Neuronal stem cell (in vitro differentiated cells): ENCODE measurements at regions not wholly inside any gene's neighbourhood (a gene's known extent, or its start where the extent isn't known, plus 50 kb on each side); places are given as distances from the start of the nearest gene placed in this dataset.

ENCODE experiments used
- DNase-seq: peaks from one replicate; pipeline ENCODE4 v3.0.0-alpha.2; 2013; ENCODE audit warnings: low spot score
- H2AFZ ChIP-seq: one replicate; pipeline ENCODE4 v1.6.1; 2013; ENCODE audit warnings: mild to moderate bottlenecking, low read length, inconsistent platforms
- H2AK5ac ChIP-seq: 2 replicates; pipeline ENCODE4 v1.6.1; 2013; ENCODE audit warnings: low read depth, mild to moderate bottlenecking, inconsistent platforms, low read length, moderate library complexity, mixed read lengths
- H2BK120ac ChIP-seq: 2 replicates; pipeline ENCODE4 v1.6.1; 2013; ENCODE audit warnings: low read depth, mild to moderate bottlenecking, inconsistent platforms, low read length, moderate library complexity, mixed read lengths
- H2BK12ac ChIP-seq: one replicate; pipeline ENCODE4 v1.6.1; 2013; ENCODE audit warnings: low read length, inconsistent platforms
- H2BK15ac ChIP-seq: 2 replicates; pipeline ENCODE4 v1.6.1; 2013; ENCODE audit warnings: mild to moderate bottlenecking, low read length, inconsistent platforms, mixed read lengths
- H2BK5ac ChIP-seq: one replicate; pipeline ENCODE4 v1.6.1; 2013; ENCODE audit warnings: inconsistent platforms, mild to moderate bottlenecking, low read length, moderate library complexity
- H3K14ac ChIP-seq: one replicate; pipeline ENCODE4 v1.6.1; 2013; ENCODE audit warnings: low read length, inconsistent platforms
- H3K18ac ChIP-seq: 2 replicates; pipeline ENCODE4 v1.6.1; 2013; ENCODE audit warnings: low read length, inconsistent platforms
- H3K23ac ChIP-seq: 2 replicates; pipeline ENCODE4 v1.6.1; 2013; ENCODE audit warnings: low read depth, mild to moderate bottlenecking, mixed read lengths, low read length, inconsistent platforms; ENCODE audit not compliant: poor library complexity
- H3K27ac ChIP-seq: replicated peaks from 3 replicates; pipeline ENCODE4 v1.5.1; 2013; ENCODE audit warnings: low read length, inconsistent platforms
- H3K27me3 ChIP-seq, 3 experiments: 2 replicates each; pipeline ENCODE4 v1.6.1; 2013; ENCODE audit warnings: low read length in 3 of 3, mild to moderate bottlenecking in 2 of 3, inconsistent platforms in 1 of 3, low read depth in 1 of 3, mixed read lengths in 1 of 3, moderate library complexity in 1 of 3; ENCODE audit not compliant: control insufficient read depth in 3 of 3, insufficient read depth in 3 of 3
- H3K36me3 ChIP-seq, 2 donors: replicated peaks in 1 of 2; 2 replicates each; pipeline ENCODE4 v1.6.1; 2013; ENCODE audit warnings: low read length in 2 of 2; ENCODE audit not compliant: control insufficient read depth in 2 of 2, insufficient read depth in 2 of 2
- H3K4ac ChIP-seq: 2 replicates; pipeline ENCODE4 v1.6.1; 2013; ENCODE audit warnings: inconsistent platforms, mild to moderate bottlenecking, low read length, moderate library complexity
- H3K4me1 ChIP-seq, 2 donors: 1 replicate in 1 of 2; 2 replicates in 1 of 2; pipeline ENCODE4 v1.6.1; 2013; ENCODE audit warnings: low read length in 2 of 2, low read depth in 1 of 2; ENCODE audit not compliant: control insufficient read depth in 2 of 2, insufficient read depth in 1 of 2
- H3K4me2 ChIP-seq: one replicate; pipeline ENCODE4 v1.6.1; 2013; ENCODE audit warnings: mild to moderate bottlenecking, low read length, inconsistent platforms; ENCODE audit not compliant: insufficient read depth, poor library complexity, severe bottlenecking
- H3K4me3 ChIP-seq, 2 donors: 2 replicates each; pipeline ENCODE4 v1.5.1; 2013; ENCODE audit warnings: low read length in 2 of 2, mild to moderate bottlenecking in 2 of 2, inconsistent platforms in 1 of 2, moderate library complexity in 1 of 2
- H3K79me1 ChIP-seq: one replicate; pipeline ENCODE4 v1.6.1; 2013; ENCODE audit warnings: low read depth, mild to moderate bottlenecking, inconsistent platforms, low read length, moderate library complexity
- H3K9ac ChIP-seq: one replicate; pipeline ENCODE4 v1.6.1; 2013; ENCODE audit warnings: mild to moderate bottlenecking, low read depth, low read length, inconsistent platforms; ENCODE audit not compliant: poor library complexity
- H3K9me3 ChIP-seq, 2 donors: replicated peaks in 1 of 2; 2 replicates each; pipeline versions ENCODE3 to v1.6.1; 2013; ENCODE audit warnings: low read length in 2 of 2, mild to moderate bottlenecking in 2 of 2, inconsistent platforms in 1 of 2, low read depth in 1 of 2, mixed read lengths in 1 of 2, moderate library complexity in 1 of 2; ENCODE audit not compliant: control insufficient read depth in 2 of 2, insufficient read depth in 1 of 2
- H4K8ac ChIP-seq: one replicate; pipeline ENCODE4 v1.6.1; 2013; ENCODE audit warnings: low read depth, mild to moderate bottlenecking, inconsistent platforms, low read length, moderate library complexity
- H4K91ac ChIP-seq: one replicate; pipeline ENCODE4 v1.6.1; 2013; ENCODE audit warnings: low read length, low read depth, mild to moderate bottlenecking, inconsistent platforms; ENCODE audit not compliant: poor library complexity
- WGBS, 2 donors: extraction: QIAGEN DNeasy Blood & Tissue Kit; methylation state at CpG; one replicate each; pipeline ENCODE4 v1.1.7; 2013; ENCODE audit warnings: missing lambda C conversion rate in 2 of 2, mixed read lengths in 1 of 2; ENCODE audit not compliant: insufficient read length in 2 of 2, insufficient replicate concordance in 1 of 2; ENCODE audit errors: extremely low coverage in 2 of 2; 5-methylcytosine and 5-hydroxymethylcytosine counted together

DNA sequence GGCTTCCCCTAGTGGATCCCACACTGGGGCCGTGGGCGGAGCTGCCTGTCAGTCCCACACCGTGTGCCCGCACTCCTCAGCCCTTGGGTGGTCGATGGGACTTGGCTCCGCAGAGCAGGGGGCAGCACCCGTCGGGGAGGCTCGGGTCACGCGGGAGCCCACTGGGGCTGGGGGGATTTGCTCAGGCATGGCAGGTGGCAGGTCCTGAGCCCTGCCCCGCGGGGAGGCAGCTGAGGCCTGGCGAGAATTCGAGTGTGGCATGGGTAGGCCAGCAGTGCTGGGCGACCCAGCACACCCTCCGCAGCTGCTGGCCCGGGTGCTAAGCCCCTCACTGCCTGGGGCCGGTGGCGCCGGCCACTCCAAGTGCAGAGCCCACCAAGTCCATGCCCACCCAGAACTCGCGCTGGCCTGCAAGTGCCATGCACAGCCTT is 481.7 kb upstream of the PRR20A start:
- Histone ChIP-seq H3K23ac (no peak overlapping the region), H3K79me1 (no peaks in the 10 kb centered on the region), H2BK5ac (no peak overlapping the region), H4K91ac (no peak overlapping the region), H3K9ac (no peak overlapping the region), H3K36me3 (no peaks in the 10 kb centered on the region), H3K27me3 (no peaks in the 10 kb centered on the region), H3K4me2 (no peak overlapping the region), H3K27ac (no peak overlapping the region), H2AFZ (no peak overlapping the region), H3K9me3 (peaks cover 0 to 2% of the 10 kb centered on the region in 2 donors), H3K14ac (no peak overlapping the region), H3K18ac (no peak overlapping the region), H3K4me3 (no peak overlapping the region), H3K4me1 (no peaks in the 10 kb centered on the region), H3K4ac (no peak overlapping the region), H4K8ac (no peak overlapping the region), H2AK5ac (no peak overlapping the region), H2BK12ac (no peak overlapping the region), H2BK120ac (no peak overlapping the region), H2BK15ac (no peak overlapping the region)
- DNase-seq, result no peak
- WGBS, 2 donors, result no CpG with 5 or more reads among the region's 23 CpGs

DNA sequence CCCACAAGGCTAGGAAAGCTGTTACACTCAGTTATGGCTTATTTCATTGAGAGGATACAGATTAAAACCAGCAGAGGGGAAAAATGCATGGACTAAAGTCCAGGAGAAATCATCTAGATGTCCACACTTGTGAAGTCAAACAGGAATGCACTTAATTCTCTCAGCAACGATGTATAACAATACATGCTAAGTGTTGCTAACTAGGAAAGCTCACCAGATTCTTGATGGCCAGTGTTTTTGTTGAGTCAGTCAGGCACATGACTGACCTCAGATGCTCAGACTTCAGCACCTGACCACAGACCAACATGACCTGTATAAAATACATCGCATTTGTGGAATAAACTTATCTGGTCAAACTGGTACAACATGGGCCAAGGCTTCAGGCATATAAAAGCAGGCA is 470.2 kb upstream of the PRR20A start:
- H2BK15ac ChIP-seq, result no peak overlapping the region
- H3K27ac ChIP-seq, result no peak overlapping the region
- H2AFZ ChIP-seq, result no peak overlapping the region
- H3K9ac ChIP-seq, result no peak overlapping the region
- H3K79me1 ChIP-seq, result no peaks in the 10 kb centered on the region
- H3K4ac ChIP-seq, result no peak overlapping the region
- H3K9me3 ChIP-seq, result no peaks in the 10 kb centered on the region
- H3K23ac ChIP-seq, result no peak overlapping the region
- WGBS, 2 donors, result no CpG with 5 or more reads among the region's 2 CpGs
- no peak for DNase-seq
- no peak overlapping the region for H2BK12ac ChIP-seq
- H2BK120ac ChIP-seq, result no peak overlapping the region
- H2AK5ac ChIP-seq, result no peak overlapping the region
- no peaks in the 10 kb centered on the region for H3K27me3 ChIP-seq
- no peak overlapping the region for H4K91ac ChIP-seq
- H3K4me2 ChIP-seq, result no peak overlapping the region
- no peak overlapping the region for H3K14ac ChIP-seq
- H3K18ac ChIP-seq, result no peak overlapping the region
- no peaks in the 10 kb centered on the region for H3K4me1 ChIP-seq
- H2BK5ac ChIP-seq, result no peak overlapping the region
- no peaks in the 10 kb centered on the region for H3K36me3 ChIP-seq
- H3K4me3 ChIP-seq, result no peak overlapping the region
- H4K8ac ChIP-seq, result no peak overlapping the region

DNA sequence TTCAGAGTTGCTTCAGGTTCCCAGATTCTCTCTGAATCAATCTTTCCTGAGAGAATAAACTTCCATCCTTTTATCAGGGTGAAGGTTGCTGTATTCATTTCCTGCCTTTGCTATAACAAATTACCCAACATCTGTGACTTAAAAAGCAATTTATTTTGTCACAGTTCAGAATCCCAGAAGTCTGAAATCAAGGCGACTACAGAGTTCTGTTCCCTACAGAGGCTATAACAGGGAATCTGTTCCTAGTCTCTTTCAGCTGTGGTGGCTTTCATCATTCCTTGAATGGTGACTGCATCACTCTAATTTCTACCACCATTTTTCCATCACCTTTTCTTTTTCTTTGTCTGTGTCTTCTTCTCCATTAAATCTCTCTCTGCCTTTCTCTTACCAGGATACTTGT is 459.3 kb upstream of the PRR20A start:
- no peak overlapping the region for H2BK5ac ChIP-seq
- DNase-seq, result no peak
- no peak overlapping the region for H4K91ac ChIP-seq
- H3K9ac ChIP-seq, result no peak overlapping the region
- H3K4ac ChIP-seq, result no peak overlapping the region
- H2BK15ac ChIP-seq, result no peak overlapping the region
- no peaks in the 10 kb centered on the region for H3K36me3 ChIP-seq
- H3K18ac ChIP-seq, result no peak overlapping the region
- H3K4me3 ChIP-seq, result no peak overlapping the region
- H3K27ac ChIP-seq, result no peak overlapping the region
- H2AFZ ChIP-seq, result no peak overlapping the region
- no peak overlapping the region for H2AK5ac ChIP-seq
- no peaks in the 10 kb centered on the region for H3K4me1 ChIP-seq
- H3K4me2 ChIP-seq, result no peak overlapping the region
- no peak overlapping the region for H2BK120ac ChIP-seq
- H4K8ac ChIP-seq, result no peak overlapping the region
- H3K27me3 ChIP-seq, result no peaks in the 10 kb centered on the region
- no peaks in the 10 kb centered on the region for H3K79me1 ChIP-seq
- H3K9me3 ChIP-seq, result no peaks in the 10 kb centered on the region
- H2BK12ac ChIP-seq, result no peak overlapping the region
- H3K23ac ChIP-seq, result no peak overlapping the region
- no CpG with 5 or more reads among the region's 1 CpG for WGBS, 2 donors
- no peak overlapping the region for H3K14ac ChIP-seq

DNA sequence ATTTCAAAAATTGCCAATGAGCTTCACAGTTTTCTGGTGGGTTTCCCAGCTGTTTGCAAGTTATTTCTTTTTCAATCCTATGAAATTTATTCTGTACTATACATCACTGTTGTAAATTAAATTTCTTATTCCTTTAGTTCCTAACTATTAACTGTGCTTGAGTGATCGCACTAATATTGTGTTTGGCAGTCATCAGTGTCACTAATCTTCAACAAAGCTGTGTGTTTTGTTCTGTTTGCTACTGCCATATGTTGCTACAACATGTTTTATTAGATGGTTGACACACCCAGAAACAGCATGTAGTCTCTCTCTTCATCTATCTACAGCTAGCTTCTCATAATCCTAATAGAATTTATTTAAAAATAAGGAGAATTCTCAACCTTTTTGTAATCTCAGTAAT is 453.6 kb upstream of the PRR20A start:
- H2BK5ac ChIP-seq, result no peak overlapping the region
- no peak overlapping the region for H4K8ac ChIP-seq
- no peak overlapping the region for H2BK120ac ChIP-seq
- no peak overlapping the region for H2BK15ac ChIP-seq
- H2AFZ ChIP-seq, result no peak overlapping the region
- no CpG with 5 or more reads among the region's 1 CpG for WGBS, 2 donors
- no peaks in the 10 kb centered on the region for H3K36me3 ChIP-seq
- H3K4me3 ChIP-seq, result no peak overlapping the region
- no peak overlapping the region for H2AK5ac ChIP-seq
- H3K4me1 ChIP-seq, result no peaks in the 10 kb centered on the region
- H4K91ac ChIP-seq, result no peak overlapping the region
- H3K27ac ChIP-seq, result no peak overlapping the region
- H2BK12ac ChIP-seq, result no peak overlapping the region
- no peak overlapping the region for H3K14ac ChIP-seq
- no peaks in the 10 kb centered on the region for H3K79me1 ChIP-seq
- H3K4me2 ChIP-seq, result no peak overlapping the region
- H3K4ac ChIP-seq, result no peak overlapping the region
- no peak overlapping the region for H3K9ac ChIP-seq
- no peaks in the 10 kb centered on the region for H3K27me3 ChIP-seq
- no peak overlapping the region for H3K23ac ChIP-seq
- H3K9me3 ChIP-seq, result no peaks in the 10 kb centered on the region
- DNase-seq, result no peak
- no peak overlapping the region for H3K18ac ChIP-seq
